Rectal smooth muscle tissue (tissue), 1 donor: ENCODE measurements at regions not wholly inside any gene's neighbourhood (a gene's known extent, or its start where the extent isn't known, plus 50 kb on each side); places are given as distances from the start of the nearest gene placed in this dataset.
"Not testable (repeated sequence)": the region's sequence is repeated elsewhere in the genome, so short reads cannot be mapped to it uniquely, and the experiment has no call there.

ENCODE experiments used
- H3K27ac ChIP-seq: one replicate; pipeline ENCODE4 v1.7.0; 2013; ENCODE audit warnings: low read depth, low read length, inconsistent platforms
- H3K27me3 ChIP-seq: one replicate; pipeline ENCODE4 v1.7.0; 2013; ENCODE audit warnings: low read length; ENCODE audit not compliant: control insufficient read depth, insufficient read depth
- H3K36me3 ChIP-seq: one replicate; pipeline ENCODE4 v1.7.0; 2013; ENCODE audit warnings: low read length; ENCODE audit not compliant: control insufficient read depth, insufficient read depth
- H3K4me1 ChIP-seq: one replicate; pipeline ENCODE4 v1.7.0; 2013; ENCODE audit warnings: low read length; ENCODE audit not compliant: control insufficient read depth, insufficient read depth
- H3K4me3 ChIP-seq: one replicate; pipeline ENCODE4 v1.7.0; 2013; ENCODE audit warnings: low read length
- H3K9ac ChIP-seq: one replicate; pipeline ENCODE4 v1.7.0; 2013; ENCODE audit warnings: low read length

DNA sequence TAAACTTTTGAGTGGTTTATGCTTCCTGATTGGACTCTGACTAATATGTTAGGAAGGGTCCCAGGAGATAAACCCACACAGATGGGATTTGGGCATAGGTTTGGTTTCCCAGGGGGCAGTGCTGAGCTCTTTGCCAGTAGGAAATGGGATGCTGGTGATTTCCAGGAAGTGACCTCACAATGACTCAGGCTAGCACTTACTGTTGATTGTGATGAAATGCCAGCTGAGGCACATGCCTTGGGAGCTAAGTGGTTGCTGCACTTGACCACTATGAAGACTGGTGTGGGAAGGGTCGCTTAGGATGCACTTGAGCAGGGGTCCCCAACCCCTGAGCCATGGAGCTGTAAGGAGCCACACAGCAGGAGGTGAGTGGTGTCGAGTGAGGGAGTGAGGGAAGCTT, 55.5 kb upstream of the METTL14 start:
- H3K4me1 ChIP-seq, H3K9ac ChIP-seq, H3K27ac ChIP-seq, H3K27me3 ChIP-seq, H3K36me3 ChIP-seq, H3K4me3 ChIP-seq: not testable (repeated sequence)

DNA sequence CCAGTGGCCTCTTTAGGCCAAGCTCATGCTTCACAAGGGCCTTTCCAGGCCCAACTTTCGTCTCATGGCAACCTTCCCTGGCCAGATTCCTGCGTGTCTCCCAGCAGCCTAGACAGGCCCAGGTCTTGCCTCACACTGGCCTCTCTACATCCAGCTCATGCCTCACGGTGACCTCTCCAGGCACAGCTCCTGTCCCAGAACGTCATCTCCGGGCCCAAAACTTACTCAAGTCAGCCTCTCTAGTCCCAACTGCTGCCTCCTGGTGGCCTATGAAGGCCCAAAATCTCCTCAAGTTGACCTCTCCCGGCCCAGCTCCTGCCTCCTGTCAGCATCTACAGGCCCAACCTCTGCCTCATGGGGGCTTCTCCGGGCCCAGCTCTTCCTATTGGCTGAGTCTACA, 54.3 kb upstream of the METTL14 start:
- not testable (repeated sequence) for H3K9ac ChIP-seq, H3K27me3 ChIP-seq, H3K27ac ChIP-seq, H3K4me1 ChIP-seq, H3K4me3 ChIP-seq, H3K36me3 ChIP-seq

DNA sequence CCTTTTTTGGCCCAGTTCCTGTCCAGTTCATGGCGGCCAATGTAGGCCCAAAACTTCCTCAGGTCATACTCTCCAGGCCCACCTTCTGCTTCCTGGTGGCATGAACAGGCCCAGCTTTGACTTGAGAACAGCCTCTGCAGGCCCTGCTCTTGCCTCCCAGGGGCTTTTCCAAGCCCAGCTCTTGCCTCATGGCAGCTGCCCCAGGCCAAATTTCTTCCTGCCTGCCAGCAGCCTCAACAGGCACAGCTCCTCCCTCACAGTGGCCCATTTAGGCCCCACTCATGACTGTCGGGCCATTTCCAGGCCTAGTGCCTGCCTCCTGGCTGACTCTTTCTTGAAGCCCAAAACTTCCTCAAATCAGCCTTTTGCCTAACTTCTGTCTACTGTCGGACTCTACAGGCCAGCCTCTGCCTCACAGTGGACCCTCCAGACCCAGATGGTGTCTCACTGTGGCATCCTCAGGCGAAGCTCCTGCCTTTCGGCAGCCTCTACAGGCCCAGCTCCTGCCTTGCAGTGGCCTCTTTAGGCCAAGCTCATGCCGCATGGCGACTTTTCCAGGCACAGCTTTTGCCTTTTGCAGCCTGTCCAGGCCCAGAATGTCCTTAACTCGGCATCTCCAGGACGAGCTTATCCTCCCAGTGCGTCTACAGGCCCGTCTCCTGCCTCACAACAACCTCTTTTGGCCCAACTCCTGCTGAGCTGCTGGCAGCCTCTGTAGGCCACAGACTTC, 53.7 kb upstream of the METTL14 start:
- H3K36me3 ChIP-seq, H3K27ac ChIP-seq, H3K4me1 ChIP-seq, H3K4me3 ChIP-seq, H3K27me3 ChIP-seq, H3K9ac ChIP-seq: not testable (repeated sequence)

DNA sequence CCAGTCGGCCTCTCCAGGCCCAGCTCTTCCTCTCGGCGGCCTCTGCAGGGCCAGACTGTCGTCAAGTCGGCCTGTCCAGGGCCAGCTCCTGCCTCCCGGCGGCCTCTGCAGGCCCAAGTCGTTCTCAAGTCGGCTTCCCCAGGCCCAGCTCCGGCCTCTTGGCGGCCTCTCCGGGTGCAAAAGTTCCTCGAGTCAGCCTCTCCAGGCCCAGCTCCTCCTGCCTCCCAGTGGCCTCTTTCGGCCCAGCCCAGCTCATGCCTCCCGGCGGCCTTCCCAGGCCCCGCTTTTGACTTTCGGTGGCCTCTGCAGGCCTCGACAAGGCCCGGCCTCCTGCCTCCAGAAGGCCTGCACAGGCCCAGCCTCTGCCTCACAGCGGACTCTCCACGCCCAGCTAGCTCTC, 51.7 kb upstream of the METTL14 start:
- not testable (repeated sequence) for H3K4me3 ChIP-seq, H3K36me3 ChIP-seq, H3K27me3 ChIP-seq, H3K9ac ChIP-seq, H3K4me1 ChIP-seq, H3K27ac ChIP-seq

- not testable (repeated sequence) for H3K4me1 ChIP-seq, H3K27me3 ChIP-seq, H3K9ac ChIP-seq, H3K4me3 ChIP-seq, H3K36me3 ChIP-seq, H3K27ac ChIP-seq
These were observed 50.9 kb upstream of the METTL14 start for GRCh38 chr4:118634126-118634875.
